ENCODE measurements at regions not wholly inside any gene's neighbourhood (a gene's known extent, or its start where the extent isn't known, plus 50 kb on each side); places are given as distances from the start of the nearest gene placed in this dataset.

DNA sequence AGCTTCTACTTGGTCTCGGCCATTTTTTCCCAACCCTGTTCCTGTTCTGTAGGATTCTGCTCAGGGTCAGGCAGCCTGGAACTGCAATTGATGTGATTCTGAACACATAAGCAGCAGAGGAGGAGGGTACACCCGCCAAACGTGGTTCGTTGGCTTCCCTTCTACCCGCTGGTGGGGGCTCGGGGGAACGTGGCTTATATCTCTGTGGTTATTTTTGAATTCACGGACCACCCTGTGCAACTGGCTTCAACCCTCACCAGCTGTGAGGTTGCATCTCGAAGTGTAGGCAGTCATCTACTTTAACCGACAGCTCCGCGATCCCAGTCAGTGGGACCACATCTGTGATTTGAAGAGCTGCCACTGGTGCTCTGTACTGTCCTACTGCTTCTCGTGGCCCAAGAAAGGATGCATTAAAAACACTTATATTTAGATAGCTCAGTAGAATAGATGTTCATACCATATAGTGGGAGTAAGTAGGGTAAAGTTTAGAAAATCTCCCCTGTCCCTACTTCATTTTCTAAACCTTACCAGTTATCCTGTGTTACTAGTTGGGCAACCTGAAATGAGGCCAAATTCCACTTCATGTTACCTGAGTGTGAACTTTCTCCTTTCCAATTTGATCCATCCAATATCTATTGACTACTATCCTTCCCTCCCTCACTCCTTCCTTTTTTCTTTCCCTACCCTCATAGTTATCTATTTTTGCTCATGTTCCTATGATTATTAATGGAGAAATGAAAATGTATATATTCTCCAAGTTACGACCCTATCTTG, 80.4 kb upstream of the BCOR start:
- H3K27me3 Mint-ChIP-seq, result peaks cover 1% of the 10 kb centered on the region
- H3K9me3 Mint-ChIP-seq, result peaks cover 4% of the 10 kb centered on the region
- H3K4me1 Mint-ChIP-seq (ENCODE audit: unreplicated experiment), result peaks cover 14% of the 10 kb centered on the region
- peaks cover 2% of the 10 kb centered on the region for H3K36me3 Mint-ChIP-seq
- no peak overlapping the region for H3K27ac Mint-ChIP-seq
- no peak for TF ChIP-seq CTCF (conservative IDR thresholded peaks at IDR 0.05)
- no peak for DNase-seq (ENCODE audit: extremely low spot score, unreplicated experiment)
- H3K4me3 Mint-ChIP-seq, result peak overlapping the region; percentile 85

- Mint-ChIP-seq H3K4me1 (ENCODE audit: unreplicated experiment) (peaks cover 18% of the 10 kb centered on the region), H3K4me3 (peak overlapping the region; percentile 85), H3K36me3 (peaks cover 4% of the 10 kb centered on the region), H3K9me3 (peaks cover 4% of the 10 kb centered on the region), H3K27me3 (peaks cover 4% of the 10 kb centered on the region), H3K27ac (peak overlapping the region; percentile 90)
- DNase-seq (ENCODE audit: extremely low spot score, unreplicated experiment), result no peak
- no peak for TF ChIP-seq CTCF (conservative IDR thresholded peaks at IDR 0.05)
Measured at GRCh38 chrX:40177489-40177888, 79.7 kb upstream of the BCOR start.

- peak overlapping the region; percentile 90 for H3K27ac Mint-ChIP-seq
- peaks cover 4% of the 10 kb centered on the region for H3K36me3 Mint-ChIP-seq
- H3K9me3 Mint-ChIP-seq, result peaks cover 4% of the 10 kb centered on the region
- TF ChIP-seq CTCF (conservative IDR thresholded peaks at IDR 0.05), result peak; percentile 49
- peaks cover 18% of the 10 kb centered on the region for H3K4me1 Mint-ChIP-seq (ENCODE audit: unreplicated experiment)
- H3K4me3 Mint-ChIP-seq, result peak overlapping the region; percentile 85
- peaks cover 4% of the 10 kb centered on the region for H3K27me3 Mint-ChIP-seq
- DNase-seq (ENCODE audit: extremely low spot score, unreplicated experiment), result no peak
Measured at GRCh38 chrX:40177117-40177430, 79.3 kb upstream of the BCOR start.

GRCh38 chrX:40176351-40177116, 78.8 kb upstream of the BCOR start:
- peaks cover 18% of the 10 kb centered on the region for H3K4me1 Mint-ChIP-seq (ENCODE audit: unreplicated experiment)
- H3K27ac Mint-ChIP-seq, result peak overlapping the region; percentile 90
- H3K36me3 Mint-ChIP-seq, result peaks cover 4% of the 10 kb centered on the region
- peaks cover 4% of the 10 kb centered on the region for H3K9me3 Mint-ChIP-seq
- peaks cover 4% of the 10 kb centered on the region for H3K27me3 Mint-ChIP-seq
- peak overlapping the region; percentile 86 for H3K4me3 Mint-ChIP-seq
- no peak for TF ChIP-seq CTCF (conservative IDR thresholded peaks at IDR 0.05)
- DNase-seq (ENCODE audit: extremely low spot score, unreplicated experiment), result peak; percentile 80

- no peak for TF ChIP-seq CTCF (conservative IDR thresholded peaks at IDR 0.05)
- Mint-ChIP-seq H3K4me3 (peak overlapping the region; percentile 86), H3K27ac (peak overlapping the region; percentile 82), H3K27me3 (peaks cover 4% of the 10 kb centered on the region), H3K9me3 (peaks cover 4% of the 10 kb centered on the region), H3K36me3 (peaks cover 4% of the 10 kb centered on the region), H3K4me1 (ENCODE audit: unreplicated experiment) (peaks cover 23% of the 10 kb centered on the region)
- DNase-seq (ENCODE audit: extremely low spot score, unreplicated experiment), result peak; percentile 73
Measured at GRCh38 chrX:40175511-40176350, 78.0 kb upstream of the BCOR start.
